Activated B cell treated with CpG ODN at 0.5 μM for 24 hours (primary cell): ENCODE measurements at regions not wholly inside any gene's neighbourhood (a gene's known extent, or its start where the extent isn't known, plus 50 kb on each side); places are given as distances from the start of the nearest gene placed in this dataset.

ENCODE experiments used
- ATAC-seq: fragments of 200-7000 bp; cut with Tn5 transposase; one replicate; pipeline ENCODE4 v1.10.0; 2021; ENCODE audit warnings: low read depth, mild to moderate bottlenecking, moderate library complexity
- CTCF ChIA-PET: fragments of 350-600 bp; sonication (Branson Sonifier 250); formaldehyde crosslinking; loops from one replicate; lab custom pipeline; 2021; ENCODE audit warnings: antibody characterized with exemption; lab: Charles Lee
- POLR2A ChIA-PET: fragments of 350-600 bp; sonication (Branson Sonifier 250); formaldehyde crosslinking; loops from one replicate; lab custom pipeline; 2021; ENCODE audit warnings: antibody characterized with exemption; lab: Charles Lee
- DNase-seq: peaks from one replicate; pipeline ENCODE4 v3.0.0; 2022
- H3K27ac Mint-ChIP-seq: one replicate; pipeline ENCODE4 v1.8.0; 2020; ENCODE audit warnings: mixed read lengths
- H3K27me3 Mint-ChIP-seq: one replicate; pipeline ENCODE4 v1.8.0; 2021; ENCODE audit warnings: mixed read lengths
- H3K36me3 Mint-ChIP-seq: one replicate; pipeline ENCODE4 v1.8.0; 2021; ENCODE audit warnings: low read depth, mixed read lengths
- H3K4me1 Mint-ChIP-seq: one replicate; pipeline ENCODE4 v1.8.0; 2021; ENCODE audit warnings: mixed read lengths
- H3K4me3 Mint-ChIP-seq: one replicate; pipeline ENCODE4 v1.8.0; 2020; ENCODE audit warnings: mild to moderate bottlenecking, mixed read lengths
- H3K9me3 Mint-ChIP-seq: one replicate; pipeline ENCODE4 v1.8.0; 2020; ENCODE audit warnings: mixed read lengths
- CTCF ChIP-seq: fragments of 200-600 bp; IDR thresholded peaks from one replicate; pipeline ENCODE4 v1.8.0; 2022; ENCODE audit warnings: antibody characterized with exemption, mild to moderate bottlenecking
- intact Hi-C: fragments of 100-400 bp; cut with micrococcal nuclease; formaldehyde crosslinking; loops from one replicate; pipeline ENCODE4 v1.15.1; 2024

DNA sequence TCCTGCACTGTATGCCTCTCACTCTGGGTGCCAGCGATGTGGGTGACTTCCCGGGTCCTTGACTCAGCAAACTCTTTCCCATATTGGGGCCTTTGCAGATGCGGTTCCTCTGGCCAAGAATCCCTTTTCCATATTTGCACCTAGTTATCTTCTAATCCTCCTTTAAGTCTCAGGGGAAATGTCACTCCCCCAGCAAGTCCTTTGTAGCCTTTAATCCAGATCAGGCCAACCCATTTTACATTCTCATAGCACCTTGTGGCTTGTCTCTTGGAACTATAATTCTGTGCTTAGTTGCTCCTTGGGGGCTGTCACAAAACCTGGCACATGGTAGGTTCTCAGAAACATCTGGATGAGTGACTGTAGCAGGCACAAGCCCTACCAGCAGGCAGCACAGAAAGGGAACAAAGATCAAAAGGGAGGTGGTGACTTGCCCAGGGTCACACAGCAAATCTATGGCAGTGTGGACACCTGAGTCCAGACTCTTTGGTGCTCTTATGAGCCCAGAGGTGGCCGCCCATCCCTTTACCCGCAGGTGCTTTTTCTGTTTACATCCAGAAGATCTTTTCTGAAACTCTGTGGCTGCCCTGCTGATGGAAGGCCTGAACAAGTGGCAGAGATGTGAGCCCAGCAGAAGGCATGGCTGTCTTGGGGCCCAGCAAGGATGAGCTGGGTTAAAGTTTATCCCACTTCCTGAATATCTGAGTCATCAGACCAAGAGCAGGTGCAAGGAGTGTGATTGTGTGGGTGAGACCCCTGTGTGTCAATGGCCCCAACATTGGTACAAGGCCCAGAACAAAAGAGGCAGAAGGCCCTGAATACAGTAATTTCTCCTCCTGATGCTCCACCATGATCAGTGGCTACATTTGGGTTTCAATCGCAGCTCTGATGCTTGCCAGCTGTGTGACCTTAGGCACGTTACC lies 78.6 kb upstream of the GRK3 start:
- no peak overlapping the region for H3K4me3 Mint-ChIP-seq
- intact Hi-C loops = no loop called here
- peaks cover 5% of the 10 kb centered on the region for H3K9me3 Mint-ChIP-seq
- ATAC-seq (no peak), DNase-seq (no peak)
- no peaks in the 10 kb centered on the region for H3K4me1 Mint-ChIP-seq
- no peaks in the 10 kb centered on the region for H3K27me3 Mint-ChIP-seq
- ChIA-PET CTCF (no interaction called here), POLR2A (no interaction called here)
- peaks cover 56% of the 10 kb centered on the region for H3K36me3 Mint-ChIP-seq
- no peak for TF ChIP-seq CTCF
- H3K27ac Mint-ChIP-seq = no peak overlapping the region

- POLR2A ChIA-PET = no interaction called here
- no peak for TF ChIP-seq CTCF
- Mint-ChIP-seq H3K27me3 (no peaks in the 10 kb centered on the region), H3K4me3 (no peak overlapping the region), H3K9me3 (peaks cover 5% of the 10 kb centered on the region), H3K36me3 (peaks cover 40% of the 10 kb centered on the region), H3K27ac (no peak overlapping the region), H3K4me1 (no peaks in the 10 kb centered on the region)
- intact Hi-C loops = no loop called here
- ATAC-seq (no peak), DNase-seq (no peak)
- CTCF ChIA-PET = no interaction called here
These were observed 77.0 kb upstream of the GRK3 start for GRCh38 chr22:25487508-25487907.

- H3K9me3 Mint-ChIP-seq = peaks cover 5% of the 10 kb centered on the region
- ATAC-seq = no peak
- H3K27ac Mint-ChIP-seq = no peak overlapping the region
- no peaks in the 10 kb centered on the region for H3K4me1 Mint-ChIP-seq
- intact Hi-C loops = no loop called here
- H3K36me3 Mint-ChIP-seq = peaks cover 35% of the 10 kb centered on the region
- H3K27me3 Mint-ChIP-seq = no peaks in the 10 kb centered on the region
- DNase-seq = no peak
- no peak overlapping the region for H3K4me3 Mint-ChIP-seq
- no peak for TF ChIP-seq CTCF
- ChIA-PET CTCF (no interaction called here), POLR2A (no interaction called here)
These were observed 76.0 kb upstream of the GRK3 start for GRCh38 chr22:25488244-25489020.

DNA sequence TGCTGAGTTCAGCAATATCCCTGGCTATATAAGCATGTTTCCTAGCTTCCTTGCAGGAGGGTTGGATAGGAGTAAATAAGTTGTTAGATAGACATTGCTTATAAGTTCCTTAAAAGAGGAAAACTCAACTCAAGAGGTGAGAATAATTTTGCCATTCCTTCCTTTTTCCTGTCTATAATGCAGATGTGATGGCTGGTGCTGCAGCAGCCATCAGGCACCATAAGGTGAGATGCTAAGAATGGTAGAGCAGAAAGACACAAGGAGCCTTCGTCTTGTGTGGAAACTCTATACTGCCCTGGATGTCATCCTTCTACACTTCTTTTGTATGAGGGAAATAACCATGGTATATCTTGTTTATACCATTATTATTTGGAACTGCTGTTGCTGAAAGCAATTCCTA lies 74.5 kb upstream of the GRK3 start:
- Mint-ChIP-seq H3K27ac (no peak overlapping the region), H3K9me3 (peaks cover 5% of the 10 kb centered on the region), H3K27me3 (no peaks in the 10 kb centered on the region), H3K4me3 (no peak overlapping the region), H3K4me1 (peaks cover 5% of the 10 kb centered on the region), H3K36me3 (peaks cover 22% of the 10 kb centered on the region)
- ChIA-PET POLR2A (no interaction called here), CTCF (no interaction called here)
- intact Hi-C loops = no loop called here
- ATAC-seq = no peak
- no peak for DNase-seq
- no peak for TF ChIP-seq CTCF

GRCh38 chr22:25490896-25491295 lies 73.6 kb upstream of the GRK3 start:
- POLR2A ChIA-PET = no interaction called here
- peaks cover 5% of the 10 kb centered on the region for H3K4me1 Mint-ChIP-seq
- intact Hi-C loops = no loop called here
- H3K27me3 Mint-ChIP-seq = no peaks in the 10 kb centered on the region
- H3K9me3 Mint-ChIP-seq = peaks cover 5% of the 10 kb centered on the region
- H3K36me3 Mint-ChIP-seq = peaks cover 14% of the 10 kb centered on the region
- no peak for TF ChIP-seq CTCF
- CTCF ChIA-PET = no interaction called here
- no peak overlapping the region for H3K4me3 Mint-ChIP-seq
- no peak for DNase-seq
- no peak overlapping the region for H3K27ac Mint-ChIP-seq
- ATAC-seq = no peak
